Prostate gland (tissue), 2 donors: ENCODE measurements at regions not wholly inside any gene's neighbourhood (a gene's known extent, or its start where the extent isn't known, plus 50 kb on each side); places are given as distances from the start of the nearest gene placed in this dataset.

Experiments
- DNase-seq: peaks from one replicate; pipeline ENCODE4 v3.0.0-alpha.2; 2019; ENCODE audit warnings: low spot score
- H3K27ac ChIP-seq, 2 donors: fragments of 200-600 bp; sonication (generic); 2 replicates each; pipeline ENCODE4 v1.5.1; 2017 to 2019
- H3K27me3 ChIP-seq: fragments of 200-600 bp; sonication (generic); replicated peaks from 2 replicates; pipeline ENCODE4 v1.5.1; 2019; ENCODE audit not compliant: insufficient read depth
- H3K36me3 ChIP-seq, 2 donors: fragments of 200-600 bp; sonication (generic); 1 replicate in 1 of 2; 2 replicates in 1 of 2; pipeline versions ENCODE4 v1.5.1 to v1.8.1; 2017 to 2019
- H3K4me1 ChIP-seq: fragments of 200-600 bp; sonication (generic); replicated peaks from 2 replicates; pipeline ENCODE4 v1.5.1; 2019
- H3K4me3 ChIP-seq, 2 donors: fragments of 200-600 bp; sonication (generic); 2 replicates each; pipeline ENCODE4 v1.5.1; 2017 to 2019
- H3K9me3 ChIP-seq: fragments of 200-600 bp; sonication (generic); 2 replicates; pipeline ENCODE4 v1.5.1; 2017
- CTCF ChIP-seq, 4 experiments: fragments of 200-600 bp in 2 of 4; fragments of 450-650 bp in 2 of 4; sonication (generic) in 2 of 4; IDR thresholded peaks; 1 replicate in 3 of 4; 2 replicates in 1 of 4; pipeline ENCODE4 v1.5.1; 2016 to 2019; ENCODE audit warnings: antibody characterized with exemption in 4 of 4, mild to moderate bottlenecking in 2 of 4, moderate library complexity in 2 of 4
- POLR2A ChIP-seq: fragments of 450-650 bp; IDR thresholded peaks from one replicate; pipeline ENCODE4 v1.6.1; 2016; ENCODE audit warnings: antibody characterized with exemption, mild to moderate bottlenecking
- POLR2AphosphoS5 ChIP-seq: sonication (generic); formaldehyde crosslinking; IDR thresholded peaks from one replicate; pipeline ENCODE4 v1.6.1; 2017; ENCODE audit warnings: antibody characterized with exemption
- WGBS: methylation state at CpG from one replicate; pipeline ENCODE4 v1.1.5; 2018; 5-methylcytosine and 5-hydroxymethylcytosine counted together
- intact Hi-C: fragments of 100-400 bp; cut with DNase I; formaldehyde crosslinking; loops from one replicate; pipeline ENCODE4 v1.14.2; 2022

- Histone ChIP-seq H3K27me3 (no peaks in the 10 kb centered on the region), H3K27ac (no peak overlapping the region), H3K36me3 (no peaks in the 10 kb centered on the region), H3K4me1 (no peaks in the 10 kb centered on the region), H3K4me3 (no peak overlapping the region), H3K9me3 (no peaks in the 10 kb centered on the region)
- intact Hi-C loops = no loop called here
- TF ChIP-seq POLR2AphosphoS5 (no peak), CTCF (IDR thresholded peaks at IDR 0.05) (no peak), POLR2A (no peak)
- no peak for DNase-seq
Measured at GRCh38 chr19:28764066-28764465, 448.9 kb downstream of the UQCRFS1 start.

- intact Hi-C loops = no loop called here
- H3K4me1 ChIP-seq = no peaks in the 10 kb centered on the region
- H3K9me3 ChIP-seq = no peaks in the 10 kb centered on the region
- TF ChIP-seq CTCF (IDR thresholded peaks at IDR 0.05) (no peak), POLR2AphosphoS5 (no peak), POLR2A (no peak)
- H3K27me3 ChIP-seq = no peaks in the 10 kb centered on the region
- H3K4me3 ChIP-seq = no peak overlapping the region
- no peaks in the 10 kb centered on the region for H3K36me3 ChIP-seq
- DNase-seq = no peak
- no peak overlapping the region for H3K27ac ChIP-seq
- WGBS = 66% methylated on average over 2 of the region's 2 CpGs
Measured at GRCh38 chr19:28746478-28746877, 466.5 kb downstream of the UQCRFS1 start.

GRCh38 chr19:28744943-28745342 is 468.0 kb downstream of the UQCRFS1 start:
- DNase-seq = no peak
- Histone ChIP-seq H3K9me3 (no peaks in the 10 kb centered on the region), H3K27ac (no peak overlapping the region), H3K4me1 (no peaks in the 10 kb centered on the region), H3K27me3 (no peaks in the 10 kb centered on the region), H3K4me3 (no peak overlapping the region), H3K36me3 (no peaks in the 10 kb centered on the region)
- TF ChIP-seq CTCF (IDR thresholded peaks at IDR 0.05) (no peak), POLR2AphosphoS5 (no peak), POLR2A (no peak)
- intact Hi-C loops = no loop called here
- WGBS = 21% methylated on average over 6 of the region's 6 CpGs

GRCh38 chr19:28744014-28744413 is 468.9 kb downstream of the UQCRFS1 start:
- no peak for TF ChIP-seq POLR2AphosphoS5
- no peak for TF ChIP-seq CTCF (IDR thresholded peaks at IDR 0.05)
- no peak for TF ChIP-seq POLR2A
- intact Hi-C loops = no loop called here

GRCh38 chr19:28737021-28737895 is 475.7 kb downstream of the UQCRFS1 start:
- H3K9me3 ChIP-seq = no peaks in the 10 kb centered on the region
- no peak for DNase-seq
- no peaks in the 10 kb centered on the region for H3K4me1 ChIP-seq
- peak in 3 of 4 experiments; percentile 43 to 67 (median 57) for TF ChIP-seq CTCF (IDR thresholded peaks at IDR 0.05)
- no peak for TF ChIP-seq POLR2A
- TF ChIP-seq POLR2AphosphoS5 = no peak
- H3K4me3 ChIP-seq = no peak overlapping the region
- no peaks in the 10 kb centered on the region for H3K36me3 ChIP-seq
- intact Hi-C loops = loop anchor here (2.0 to 10.0 kb wide), 2 partner anchors 142 to 788 kb away; partner anchors contain the start of gene VSTM2B
- WGBS = 11% methylated on average over 6 of the region's 6 CpGs
- H3K27me3 ChIP-seq = no peaks in the 10 kb centered on the region
- no peak overlapping the region for H3K27ac ChIP-seq

More at GRCh38 chr19:28744014-28744413, 468.9 kb downstream of the UQCRFS1 start:
- no peak for DNase-seq
- Histone ChIP-seq H3K27ac (no peak overlapping the region), H3K4me3 (no peak overlapping the region), H3K4me1 (no peaks in the 10 kb centered on the region), H3K9me3 (no peaks in the 10 kb centered on the region), H3K36me3 (no peaks in the 10 kb centered on the region), H3K27me3 (no peaks in the 10 kb centered on the region)
